GM13977 (cell line): ENCODE measurements at regions not wholly inside any gene's neighbourhood (a gene's known extent, or its start where the extent isn't known, plus 50 kb on each side); places are given as distances from the start of the nearest gene placed in this dataset.

Experiments used
- DNase-seq: peaks from one replicate; pipeline ENCODE4 v3.0.0; 2012; ENCODE audit warnings: low spot score
- in situ Hi-C: fragments of 300-500 bp; cut with MboI; formaldehyde crosslinking; loops from one replicate; pipeline ENCODE4 v1.12.0; 2022; ENCODE audit warnings: low sequenced_read_pairs, low pct_unique_long_range_greater_than_20kb, mixed read lengths, inconsistent platforms; ENCODE audit not compliant: unreplicated experiment
- TF ChIP-seq, protein P1 (sequence below): IDR thresholded peaks from 2 replicates; pipeline ENCODE4 v1.5.1; 2012; ENCODE audit warnings: mild to moderate bottlenecking, control low read depth; ENCODE audit not compliant: insufficient read depth; ENCODE audit errors: extremely low read depth, missing control alignments

DNA sequence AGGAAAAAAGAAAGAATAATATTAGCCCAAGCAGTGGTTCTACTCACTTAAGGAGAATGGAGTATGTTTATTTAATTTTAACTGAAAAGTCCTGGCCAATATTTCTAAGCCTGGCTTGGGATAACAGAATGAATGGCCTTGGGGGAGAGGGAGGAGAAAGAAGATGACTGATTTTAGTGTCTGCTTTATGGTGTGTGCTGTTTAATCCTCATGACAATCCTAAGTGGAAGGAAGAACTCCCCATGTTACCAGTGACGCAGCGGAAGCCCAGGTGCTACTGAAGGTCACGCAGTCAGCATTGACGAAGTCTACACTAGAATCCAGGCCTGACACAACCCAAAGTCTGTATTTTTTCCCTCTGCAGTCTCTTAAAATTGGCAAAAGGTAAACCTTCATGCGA, 50.5 kb downstream of the PALM2AKAP2 start:
- in situ Hi-C loops = no loop called here
- no peak for DNase-seq
- TF ChIP-seq, protein P1, sequence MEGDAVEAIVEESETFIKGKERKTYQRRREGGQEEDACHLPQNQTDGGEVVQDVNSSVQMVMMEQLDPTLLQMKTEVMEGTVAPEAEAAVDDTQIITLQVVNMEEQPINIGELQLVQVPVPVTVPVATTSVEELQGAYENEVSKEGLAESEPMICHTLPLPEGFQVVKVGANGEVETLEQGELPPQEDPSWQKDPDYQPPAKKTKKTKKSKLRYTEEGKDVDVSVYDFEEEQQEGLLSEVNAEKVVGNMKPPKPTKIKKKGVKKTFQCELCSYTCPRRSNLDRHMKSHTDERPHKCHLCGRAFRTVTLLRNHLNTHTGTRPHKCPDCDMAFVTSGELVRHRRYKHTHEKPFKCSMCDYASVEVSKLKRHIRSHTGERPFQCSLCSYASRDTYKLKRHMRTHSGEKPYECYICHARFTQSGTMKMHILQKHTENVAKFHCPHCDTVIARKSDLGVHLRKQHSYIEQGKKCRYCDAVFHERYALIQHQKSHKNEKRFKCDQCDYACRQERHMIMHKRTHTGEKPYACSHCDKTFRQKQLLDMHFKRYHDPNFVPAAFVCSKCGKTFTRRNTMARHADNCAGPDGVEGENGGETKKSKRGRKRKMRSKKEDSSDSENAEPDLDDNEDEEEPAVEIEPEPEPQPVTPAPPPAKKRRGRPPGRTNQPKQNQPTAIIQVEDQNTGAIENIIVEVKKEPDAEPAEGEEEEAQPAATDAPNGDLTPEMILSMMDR = no peak

- in situ Hi-C loops = no loop called here
- DNase-seq = no peak
- TF ChIP-seq, protein P1 = no peak
Measured at GRCh38 chr9:109831998-109832658, 52.1 kb downstream of the PALM2AKAP2 start.

DNA sequence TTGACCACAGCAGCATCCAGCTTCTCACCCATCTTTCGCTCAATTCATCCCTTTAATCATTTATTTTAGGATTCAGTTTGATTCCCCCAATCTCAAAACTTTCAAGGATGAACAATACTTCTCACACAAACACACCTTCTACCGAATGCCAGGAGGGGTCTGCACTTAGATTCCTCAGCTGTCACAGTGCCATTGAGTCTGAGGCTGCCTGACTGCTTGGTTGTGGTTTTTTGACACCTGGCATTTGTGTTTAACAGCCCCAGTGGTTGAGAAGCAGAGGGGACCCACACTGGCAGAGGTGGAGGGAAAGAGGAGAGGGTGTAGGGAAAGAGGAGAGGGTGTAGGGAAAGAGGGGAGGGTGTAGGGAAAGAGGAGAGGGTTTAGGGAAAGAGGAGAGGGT, 54.9 kb downstream of the PALM2AKAP2 start:
- DNase-seq = no peak
- in situ Hi-C loops = no loop called here
- TF ChIP-seq, protein P1 = no peak

- TF ChIP-seq, protein P1 = no peak
- DNase-seq = no peak
- in situ Hi-C loops = no loop called here
Measured at GRCh38 chr9:109843641-109844040, 63.6 kb downstream of the PALM2AKAP2 start.

- TF ChIP-seq, protein P1 = no peak
- in situ Hi-C loops = no loop called here
- DNase-seq = no peak
Measured at GRCh38 chr9:109845226-109845625, 65.2 kb downstream of the PALM2AKAP2 start.

DNA sequence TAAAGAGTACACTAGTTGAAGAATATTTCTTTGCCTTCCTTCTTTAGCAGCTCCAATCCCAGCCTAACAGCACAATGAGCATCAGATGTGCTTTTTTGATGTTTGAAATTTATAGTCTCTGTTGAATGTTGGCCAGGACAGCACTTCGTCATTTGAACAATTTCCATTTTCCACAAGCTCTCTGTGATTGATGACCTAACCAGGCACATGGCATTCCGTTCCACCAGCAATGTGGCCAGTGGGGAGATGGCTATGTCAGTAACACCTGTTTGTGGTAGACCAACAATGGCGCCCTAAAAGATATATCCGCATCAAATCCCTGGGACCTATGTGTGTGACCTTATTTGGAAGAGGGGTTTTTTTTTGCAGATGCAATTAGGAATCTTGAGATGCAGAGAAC, 66.8 kb downstream of the PALM2AKAP2 start:
- in situ Hi-C loops = no loop called here
- TF ChIP-seq, protein P1 = no peak
- no peak for DNase-seq

DNA sequence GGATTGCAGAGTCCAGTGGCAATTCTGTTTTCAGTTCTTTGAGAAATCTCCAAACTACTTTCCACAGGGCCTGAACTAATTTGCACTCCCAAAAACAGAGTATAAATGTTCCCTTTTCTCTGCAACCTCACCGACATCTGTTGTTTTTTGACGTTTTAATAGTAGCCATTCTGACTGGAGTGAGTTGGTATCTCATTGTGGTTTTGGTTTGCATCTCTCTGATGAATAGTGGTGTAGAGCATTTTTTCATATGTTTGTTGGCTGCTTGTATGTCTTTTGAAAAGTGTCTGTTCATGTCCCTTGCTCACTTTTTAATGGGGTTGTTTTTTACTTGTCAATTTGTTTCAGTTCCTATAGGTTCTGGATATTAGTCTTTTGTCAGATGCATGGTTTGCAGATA, 72.6 kb downstream of the PALM2AKAP2 start:
- TF ChIP-seq, protein P1 = no peak
- no peak for DNase-seq
- in situ Hi-C loops = no loop called here
